ENCODE measurements at regions not wholly inside any gene's neighbourhood (a gene's known extent, or its start where the extent isn't known, plus 50 kb on each side); places are given as distances from the start of the nearest gene placed in this dataset.
"Not testable (repeated sequence)": the region's sequence is repeated elsewhere in the genome, so short reads cannot be mapped to it uniquely, and the experiment has no call there.

- no peak overlapping the region for H3K27ac Mint-ChIP-seq
- DNase-seq (no peak), ATAC-seq (no peak)
- CTCF ChIA-PET: no interaction called here
- no peaks in the 10 kb centered on the region for H3K4me1 Mint-ChIP-seq
- H3K36me3 Mint-ChIP-seq: no peaks in the 10 kb centered on the region
- peaks cover 38% of the 10 kb centered on the region for H3K27me3 Mint-ChIP-seq
- no peaks in the 10 kb centered on the region for H3K9me3 Mint-ChIP-seq (ENCODE audit: low read depth)
- no peak overlapping the region for H3K4me3 Mint-ChIP-seq
These were observed 80.8 kb upstream of the SLC8A3 start for GRCh38 chr14:70269582-70269981.

- H3K27ac Mint-ChIP-seq: no peak overlapping the region
- no peaks in the 10 kb centered on the region for H3K4me1 Mint-ChIP-seq
- no peaks in the 10 kb centered on the region for H3K9me3 Mint-ChIP-seq (ENCODE audit: low read depth)
- H3K36me3 Mint-ChIP-seq: no peaks in the 10 kb centered on the region
- DNase-seq: no peak
- no peak for ATAC-seq
- CTCF ChIA-PET: interaction anchor here (0.6 kb wide), 1 partner anchor 88 kb away, joined by 3 read pairs; no protein-coding TSS in a partner anchor
- H3K4me3 Mint-ChIP-seq: no peak overlapping the region
- peaks cover 36% of the 10 kb centered on the region for H3K27me3 Mint-ChIP-seq
These were observed 80.0 kb upstream of the SLC8A3 start for GRCh38 chr14:70268760-70269159.

GRCh38 chr14:70266157-70266556 lies 77.4 kb upstream of the SLC8A3 start:
- Mint-ChIP-seq H3K27me3 (peaks cover 46% of the 10 kb centered on the region), H3K9me3 (ENCODE audit: low read depth) (no peaks in the 10 kb centered on the region), H3K36me3 (no peaks in the 10 kb centered on the region), H3K27ac (no peak overlapping the region), H3K4me1 (no peaks in the 10 kb centered on the region), H3K4me3 (no peak overlapping the region)
- no peak for DNase-seq
- no peak for ATAC-seq
- CTCF ChIA-PET: no interaction called here

- Mint-ChIP-seq H3K27ac (no peak overlapping the region), H3K4me3 (no peak overlapping the region), H3K4me1 (no peaks in the 10 kb centered on the region), H3K9me3 (ENCODE audit: low read depth) (no peaks in the 10 kb centered on the region), H3K36me3 (no peaks in the 10 kb centered on the region), H3K27me3 (peaks cover 49% of the 10 kb centered on the region)
- CTCF ChIA-PET: no interaction called here
- ATAC-seq (no peak), DNase-seq (no peak)
These were observed 76.7 kb upstream of the SLC8A3 start for GRCh38 chr14:70265422-70265821.

- no peaks in the 10 kb centered on the region for H3K36me3 Mint-ChIP-seq
- H3K4me1 Mint-ChIP-seq: peaks cover 4% of the 10 kb centered on the region
- no peak for DNase-seq
- H3K9me3 Mint-ChIP-seq (ENCODE audit: low read depth): no peaks in the 10 kb centered on the region
- no peak for ATAC-seq
- no peak overlapping the region for H3K27ac Mint-ChIP-seq
- no peak overlapping the region for H3K4me3 Mint-ChIP-seq
- H3K27me3 Mint-ChIP-seq: peaks cover 50% of the 10 kb centered on the region
- CTCF ChIA-PET: no interaction called here
These were observed 70.7 kb upstream of the SLC8A3 start for GRCh38 chr14:70259420-70259819.

GRCh38 chr14:70257526-70257925 lies 68.8 kb upstream of the SLC8A3 start:
- peaks cover 55% of the 10 kb centered on the region for H3K27me3 Mint-ChIP-seq
- ATAC-seq (no peak), DNase-seq (peak; percentile 46)
- peaks cover 4% of the 10 kb centered on the region for H3K4me1 Mint-ChIP-seq
- CTCF ChIA-PET: no interaction called here
- H3K4me3 Mint-ChIP-seq: no peak overlapping the region
- no peaks in the 10 kb centered on the region for H3K9me3 Mint-ChIP-seq (ENCODE audit: low read depth)
- H3K36me3 Mint-ChIP-seq: no peaks in the 10 kb centered on the region
- H3K27ac Mint-ChIP-seq: no peak overlapping the region

GRCh38 chr14:70256601-70257000 lies 67.8 kb upstream of the SLC8A3 start:
- Mint-ChIP-seq H3K9me3 (ENCODE audit: low read depth) (no peaks in the 10 kb centered on the region), H3K27me3 (peaks cover 54% of the 10 kb centered on the region)

GRCh38 chr14:70255071-70256057 lies 66.6 kb upstream of the SLC8A3 start:
- H3K27ac Mint-ChIP-seq; H3K4me1 Mint-ChIP-seq; H3K9me3 Mint-ChIP-seq (ENCODE audit: low read depth); H3K36me3 Mint-ChIP-seq: not testable (repeated sequence)
- CTCF ChIA-PET: interaction anchor here (1.2 kb wide), 1 partner anchor 9 kb away, joined by 3 read pairs; no protein-coding TSS in a partner anchor
- H3K27me3 Mint-ChIP-seq: peaks cover 57% of the 10 kb centered on the region
- peak overlapping the region; percentile 65 for H3K4me3 Mint-ChIP-seq
- peak; percentile 39 for ATAC-seq
- DNase-seq: peak; percentile 44

More at GRCh38 chr14:70256601-70257000, 67.8 kb upstream of the SLC8A3 start:
- Mint-ChIP-seq H3K4me1 (peaks cover 4% of the 10 kb centered on the region), H3K4me3 (no peak overlapping the region), H3K36me3 (no peaks in the 10 kb centered on the region), H3K27ac (no peak overlapping the region)
- CTCF ChIA-PET: no interaction called here
- ATAC-seq: no peak
- no peak for DNase-seq

GRCh38 chr14:70254476-70254961 lies 65.8 kb upstream of the SLC8A3 start:
- peak; percentile 47 for ATAC-seq
- Mint-ChIP-seq H3K9me3 (ENCODE audit: low read depth) (no peaks in the 10 kb centered on the region), H3K36me3 (no peaks in the 10 kb centered on the region), H3K27ac (no peak overlapping the region), H3K27me3 (peaks cover 63% of the 10 kb centered on the region), H3K4me3 (no peak overlapping the region), H3K4me1 (peaks cover 4% of the 10 kb centered on the region)
- DNase-seq: no peak
- CTCF ChIA-PET: interaction anchor here (1.2 kb wide), 1 partner anchor 10 kb away, joined by 3 read pairs; no protein-coding TSS in a partner anchor

GRCh38 chr14:70253547-70253946 lies 64.8 kb upstream of the SLC8A3 start:
- H3K4me1 Mint-ChIP-seq; ATAC-seq; H3K4me3 Mint-ChIP-seq; H3K36me3 Mint-ChIP-seq; H3K9me3 Mint-ChIP-seq (ENCODE audit: low read depth); DNase-seq; H3K27ac Mint-ChIP-seq; CTCF ChIA-PET: not testable (repeated sequence)
- H3K27me3 Mint-ChIP-seq: peaks cover 57% of the 10 kb centered on the region

GRCh38 chr14:70245026-70245425 lies 56.3 kb upstream of the SLC8A3 start:
- Mint-ChIP-seq H3K9me3 (ENCODE audit: low read depth) (no peaks in the 10 kb centered on the region), H3K36me3 (no peaks in the 10 kb centered on the region), H3K4me1 (no peaks in the 10 kb centered on the region), H3K27me3 (peaks cover 46% of the 10 kb centered on the region), H3K27ac (no peak overlapping the region), H3K4me3 (no peak overlapping the region)
- ATAC-seq: no peak
- CTCF ChIA-PET: no interaction called here
- DNase-seq: no peak

- no peak overlapping the region for H3K4me3 Mint-ChIP-seq
- CTCF ChIA-PET: no interaction called here
- ATAC-seq (no peak), DNase-seq (no peak)
- no peaks in the 10 kb centered on the region for H3K4me1 Mint-ChIP-seq
- no peaks in the 10 kb centered on the region for H3K9me3 Mint-ChIP-seq (ENCODE audit: low read depth)
- H3K36me3 Mint-ChIP-seq: no peaks in the 10 kb centered on the region
- H3K27ac Mint-ChIP-seq: no peak overlapping the region
- peaks cover 38% of the 10 kb centered on the region for H3K27me3 Mint-ChIP-seq
These were observed 51.1 kb upstream of the SLC8A3 start for GRCh38 chr14:70239802-70240201.

- H3K36me3 Mint-ChIP-seq; H3K4me1 Mint-ChIP-seq; H3K9me3 Mint-ChIP-seq (ENCODE audit: low read depth); DNase-seq; H3K4me3 Mint-ChIP-seq; H3K27ac Mint-ChIP-seq; CTCF ChIA-PET; ATAC-seq: not testable (repeated sequence)
- H3K27me3 Mint-ChIP-seq: peaks cover 27% of the 10 kb centered on the region
These were observed 49.9 kb upstream of the SLC8A3 start for GRCh38 chr14:70238635-70239034.
